ENCODE measurements at regions not wholly inside any gene's neighbourhood (a gene's known extent, or its start where the extent isn't known, plus 50 kb on each side); places are given as distances from the start of the nearest gene placed in this dataset.

DNA sequence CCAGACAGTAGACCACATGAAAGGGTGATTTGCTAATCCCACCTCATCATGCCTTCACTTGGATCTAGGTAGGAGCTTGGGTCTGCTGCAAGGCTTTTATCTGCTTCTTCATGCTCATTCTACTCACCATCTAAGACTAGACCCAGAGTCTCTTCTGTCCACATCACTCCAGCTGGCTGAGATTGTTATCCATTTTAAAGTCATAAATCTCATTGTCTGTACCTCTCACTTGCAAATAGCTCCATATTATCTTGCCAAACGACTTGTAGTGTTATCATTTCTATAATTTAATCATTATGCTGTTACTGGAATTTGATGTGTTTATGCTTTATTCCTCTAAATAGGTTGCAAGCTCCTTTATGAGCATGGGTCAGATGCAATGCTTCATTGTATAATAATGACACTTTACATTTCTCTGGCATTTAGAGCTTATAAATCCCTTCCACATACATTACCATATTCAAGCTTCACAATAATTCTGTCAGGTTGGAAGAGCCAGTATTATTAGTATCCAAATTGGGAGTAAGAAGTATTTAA lies 254.2 kb upstream of the SORL1-AS1 start:
- Histone ChIP-seq H2AFZ (ENCODE audit: low read length) (no peak overlapping the region), H3K36me3 (ENCODE audit: insufficient read depth, low read length) (no peaks in the 10 kb centered on the region), H3K9me2 (ENCODE audit: insufficient read depth, low read length) (peaks cover under 1% of the 10 kb centered on the region; the same call in 1 of the 2 replicates), H3K9me3 (ENCODE audit: low read length) (no peaks in the 10 kb centered on the region), H4K20me1 (ENCODE audit: insufficient read depth, low read length) (no peaks in the 10 kb centered on the region), H3K27ac (ENCODE audit: low read depth, low read length, poor library complexity, severe bottlenecking) (no peak overlapping the region), H3K4me3 (ENCODE audit: low read depth, low read length, poor library complexity, severe bottlenecking) (no peak overlapping the region), H3K4me2 (ENCODE audit: low read length) (no peak overlapping the region), H3K4me1 (ENCODE audit: insufficient read depth, low read length, poor library complexity, severe bottlenecking) (no peaks in the 10 kb centered on the region), H3K79me2 (ENCODE audit: insufficient read depth, low read depth, low read length) (no peaks in the 10 kb centered on the region)
- POLR2A ChIA-PET, result interaction anchor here (0.5 to 1.0 kb wide), 4 partner anchors 10 to 173 kb away, joined by 3 to 4 read pairs (median 3); no protein-coding TSS in a partner anchor
- intact Hi-C loops (cut with micrococcal nuclease; ENCODE audit: unreplicated experiment), result no loop called here
- DNase-seq (ENCODE audit: low spot score), result no peak
- CTCF ChIA-PET (ENCODE audit: unreplicated experiment), result no interaction called here
- no peak for TF ChIP-seq EZH2phosphoT487 (IDR thresholded peaks at IDR 0.05; ENCODE audit: borderline replicate concordance, low read depth, low read length)
- TF ChIP-seq, protein P1, sequence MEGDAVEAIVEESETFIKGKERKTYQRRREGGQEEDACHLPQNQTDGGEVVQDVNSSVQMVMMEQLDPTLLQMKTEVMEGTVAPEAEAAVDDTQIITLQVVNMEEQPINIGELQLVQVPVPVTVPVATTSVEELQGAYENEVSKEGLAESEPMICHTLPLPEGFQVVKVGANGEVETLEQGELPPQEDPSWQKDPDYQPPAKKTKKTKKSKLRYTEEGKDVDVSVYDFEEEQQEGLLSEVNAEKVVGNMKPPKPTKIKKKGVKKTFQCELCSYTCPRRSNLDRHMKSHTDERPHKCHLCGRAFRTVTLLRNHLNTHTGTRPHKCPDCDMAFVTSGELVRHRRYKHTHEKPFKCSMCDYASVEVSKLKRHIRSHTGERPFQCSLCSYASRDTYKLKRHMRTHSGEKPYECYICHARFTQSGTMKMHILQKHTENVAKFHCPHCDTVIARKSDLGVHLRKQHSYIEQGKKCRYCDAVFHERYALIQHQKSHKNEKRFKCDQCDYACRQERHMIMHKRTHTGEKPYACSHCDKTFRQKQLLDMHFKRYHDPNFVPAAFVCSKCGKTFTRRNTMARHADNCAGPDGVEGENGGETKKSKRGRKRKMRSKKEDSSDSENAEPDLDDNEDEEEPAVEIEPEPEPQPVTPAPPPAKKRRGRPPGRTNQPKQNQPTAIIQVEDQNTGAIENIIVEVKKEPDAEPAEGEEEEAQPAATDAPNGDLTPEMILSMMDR (conservative IDR thresholded peaks at IDR 0.05; ENCODE audit: low read length), result no peak
- BruUV-seq (replicated peaks), result no TSS peak

DNA sequence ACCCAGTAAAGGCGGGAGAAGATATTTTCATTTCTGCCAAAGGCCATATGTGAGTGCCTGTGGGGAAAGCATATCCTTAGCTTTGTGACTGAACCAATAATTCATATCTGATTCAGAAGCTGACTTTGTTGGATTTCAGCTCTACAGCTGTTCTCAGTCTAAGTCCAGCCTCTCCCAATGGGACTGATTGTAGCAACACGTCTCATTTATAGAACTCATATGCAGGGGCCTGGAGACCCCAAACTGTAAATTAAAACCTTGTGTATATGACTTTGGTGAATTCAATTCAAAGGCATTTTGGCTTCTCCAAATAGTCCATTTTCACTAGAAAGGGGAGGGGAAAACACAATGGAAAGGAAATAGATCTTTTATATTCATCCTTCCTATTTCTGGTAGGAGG lies 250.4 kb upstream of the SORL1-AS1 start:
- Histone ChIP-seq H3K36me3 (ENCODE audit: insufficient read depth, low read length) (no peaks in the 10 kb centered on the region), H3K79me2 (ENCODE audit: insufficient read depth, low read depth, low read length) (no peaks in the 10 kb centered on the region), H3K4me1 (ENCODE audit: insufficient read depth, low read length, poor library complexity, severe bottlenecking) (no peaks in the 10 kb centered on the region), H3K9me3 (ENCODE audit: low read length) (no peaks in the 10 kb centered on the region), H3K4me2 (ENCODE audit: low read length) (no peak overlapping the region), H3K27ac (ENCODE audit: low read depth, low read length, poor library complexity, severe bottlenecking) (no peak overlapping the region), H3K9me2 (ENCODE audit: insufficient read depth, low read length) (no peaks in the 10 kb centered on the region), H4K20me1 (ENCODE audit: insufficient read depth, low read length) (no peaks in the 10 kb centered on the region), H2AFZ (ENCODE audit: low read length) (no peak overlapping the region), H3K4me3 (ENCODE audit: low read depth, low read length, poor library complexity, severe bottlenecking) (no peak overlapping the region)
- intact Hi-C loops (cut with micrococcal nuclease; ENCODE audit: unreplicated experiment), result no loop called here
- BruUV-seq (replicated peaks), result no TSS peak
- ChIA-PET CTCF (ENCODE audit: unreplicated experiment) (no interaction called here), POLR2A (no interaction called here)
- no peak for TF ChIP-seq EZH2phosphoT487 (IDR thresholded peaks at IDR 0.05; ENCODE audit: borderline replicate concordance, low read depth, low read length)
- TF ChIP-seq, protein P1 (conservative IDR thresholded peaks at IDR 0.05; ENCODE audit: low read length), result no peak
- DNase-seq (ENCODE audit: low spot score), result no peak

DNA sequence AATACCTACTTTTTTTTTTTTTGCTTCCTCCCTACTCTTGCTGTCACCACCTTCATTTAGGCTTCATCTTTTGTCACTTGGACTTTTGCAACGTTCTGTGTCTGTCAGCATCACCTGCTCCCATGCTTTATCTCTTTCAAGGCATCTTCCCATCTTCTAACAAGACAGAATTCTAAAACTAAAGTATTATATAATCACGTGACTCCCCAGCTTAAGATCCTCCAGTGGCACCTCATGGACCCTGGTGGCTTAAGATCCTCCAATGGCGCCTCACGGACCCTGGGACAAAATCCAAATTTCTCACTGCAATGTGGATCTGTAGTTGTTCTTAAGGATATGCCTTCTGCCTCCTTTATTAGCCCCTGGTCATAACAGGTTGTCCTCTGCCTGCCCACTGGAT lies 248.2 kb upstream of the SORL1-AS1 start:
- TF ChIP-seq, protein P1 (conservative IDR thresholded peaks at IDR 0.05; ENCODE audit: low read length), result no peak
- no peak for TF ChIP-seq EZH2phosphoT487 (IDR thresholded peaks at IDR 0.05; ENCODE audit: borderline replicate concordance, low read depth, low read length)
- Histone ChIP-seq H3K4me1 (ENCODE audit: insufficient read depth, low read length, poor library complexity, severe bottlenecking) (no peaks in the 10 kb centered on the region), H3K9me2 (ENCODE audit: insufficient read depth, low read length) (no peaks in the 10 kb centered on the region), H3K36me3 (ENCODE audit: insufficient read depth, low read length) (no peaks in the 10 kb centered on the region), H3K9me3 (ENCODE audit: low read length) (no peaks in the 10 kb centered on the region), H3K79me2 (ENCODE audit: insufficient read depth, low read depth, low read length) (no peaks in the 10 kb centered on the region), H3K27ac (ENCODE audit: low read depth, low read length, poor library complexity, severe bottlenecking) (no peak overlapping the region), H3K4me2 (ENCODE audit: low read length) (no peak overlapping the region), H2AFZ (ENCODE audit: low read length) (no peak overlapping the region), H4K20me1 (ENCODE audit: insufficient read depth, low read length) (no peaks in the 10 kb centered on the region), H3K4me3 (ENCODE audit: low read depth, low read length, poor library complexity, severe bottlenecking) (no peak overlapping the region)
- DNase-seq (ENCODE audit: low spot score), result no peak
- BruUV-seq (replicated peaks), result no TSS peak
- POLR2A ChIA-PET, result no interaction called here
- intact Hi-C loops (cut with micrococcal nuclease; ENCODE audit: unreplicated experiment), result no loop called here
- CTCF ChIA-PET (ENCODE audit: unreplicated experiment), result no interaction called here
